ENCODE measurements at regions not wholly inside any gene's neighbourhood (a gene's known extent, or its start where the extent isn't known, plus 50 kb on each side); places are given as distances from the start of the nearest gene placed in this dataset.

- TF ChIP-seq CTCF (IDR thresholded peaks at IDR 0.05) (no peak), EZH2 (IDR thresholded peaks at IDR 0.05; ENCODE audit: borderline replicate concordance, insufficient read depth, low read depth, low read length, poor library complexity, severe bottlenecking) (no peak)
These were observed 291.3 kb downstream of the OMA1 start for GRCh38 chr1:58255192-58255591.
